ENCODE measurements at regions not wholly inside any gene's neighbourhood (a gene's known extent, or its start where the extent isn't known, plus 50 kb on each side); places are given as distances from the start of the nearest gene placed in this dataset.

- ATAC-seq (ENCODE audit: low FRiP score in 2 of 2): no peak
- no peak for DNase-seq
- no peak overlapping the region for H3K27ac ChIP-seq
- peaks cover 0 to 8% (median 0%) of the 10 kb centered on the region in 4 donors for H3K4me1 ChIP-seq
- no peak overlapping the region for H3K4me3 ChIP-seq
- WGBS, 2 donors: 64 to 73% methylated on average over 2 of the region's 2 CpGs
- H3K9me3 ChIP-seq: no peaks in the 10 kb centered on the region
- TF ChIP-seq, protein P1, sequence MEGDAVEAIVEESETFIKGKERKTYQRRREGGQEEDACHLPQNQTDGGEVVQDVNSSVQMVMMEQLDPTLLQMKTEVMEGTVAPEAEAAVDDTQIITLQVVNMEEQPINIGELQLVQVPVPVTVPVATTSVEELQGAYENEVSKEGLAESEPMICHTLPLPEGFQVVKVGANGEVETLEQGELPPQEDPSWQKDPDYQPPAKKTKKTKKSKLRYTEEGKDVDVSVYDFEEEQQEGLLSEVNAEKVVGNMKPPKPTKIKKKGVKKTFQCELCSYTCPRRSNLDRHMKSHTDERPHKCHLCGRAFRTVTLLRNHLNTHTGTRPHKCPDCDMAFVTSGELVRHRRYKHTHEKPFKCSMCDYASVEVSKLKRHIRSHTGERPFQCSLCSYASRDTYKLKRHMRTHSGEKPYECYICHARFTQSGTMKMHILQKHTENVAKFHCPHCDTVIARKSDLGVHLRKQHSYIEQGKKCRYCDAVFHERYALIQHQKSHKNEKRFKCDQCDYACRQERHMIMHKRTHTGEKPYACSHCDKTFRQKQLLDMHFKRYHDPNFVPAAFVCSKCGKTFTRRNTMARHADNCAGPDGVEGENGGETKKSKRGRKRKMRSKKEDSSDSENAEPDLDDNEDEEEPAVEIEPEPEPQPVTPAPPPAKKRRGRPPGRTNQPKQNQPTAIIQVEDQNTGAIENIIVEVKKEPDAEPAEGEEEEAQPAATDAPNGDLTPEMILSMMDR (IDR thresholded peaks at IDR 0.05): no peak
- TF ChIP-seq POLR2A (IDR thresholded peaks at IDR 0.05) (no peak), EP300 (IDR thresholded peaks at IDR 0.05) (no peak), POLR2AphosphoS5 (IDR thresholded peaks at IDR 0.05) (no peak)
- H3K27me3 ChIP-seq: no peaks in the 10 kb centered on the region
- no peaks in the 10 kb centered on the region for H3K36me3 ChIP-seq
Observed at GRCh38 chr18:26618135-26618534, 69.8 kb upstream of the KCTD1 start.

DNA sequence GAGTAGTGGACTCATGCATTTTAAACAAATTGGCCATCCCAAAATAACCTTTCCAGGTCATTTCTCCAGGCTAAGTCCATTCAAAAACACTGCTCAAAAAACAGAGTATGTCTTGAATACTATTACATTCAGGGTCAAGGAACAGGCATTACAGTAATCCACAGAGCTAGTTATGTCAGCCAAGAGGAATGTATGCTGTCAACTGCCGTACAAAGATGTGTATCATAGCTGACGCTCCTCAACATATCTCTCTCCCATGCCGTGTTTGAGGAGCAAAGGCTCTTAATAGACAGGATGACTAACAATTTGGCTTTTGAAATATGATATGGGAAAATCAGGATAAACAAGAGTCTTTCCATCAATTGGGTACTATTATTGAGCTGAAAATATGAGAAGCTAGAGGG is 68.8 kb upstream of the KCTD1 start:
- Histone ChIP-seq H3K36me3 (no peaks in the 10 kb centered on the region), H3K4me3 (no peak overlapping the region), H3K27me3 (no peaks in the 10 kb centered on the region), H3K9me3 (no peaks in the 10 kb centered on the region), H3K4me1 (peaks cover 0 to 8% (median 0%) of the 10 kb centered on the region in 4 donors), H3K27ac (no peak overlapping the region)
- ATAC-seq (ENCODE audit: low FRiP score in 2 of 2) (peak in 1 of 2 donors; percentile 34), DNase-seq (no peak)
- no peak for TF ChIP-seq EP300 (IDR thresholded peaks at IDR 0.05)
- TF ChIP-seq POLR2A (IDR thresholded peaks at IDR 0.05): no peak
- TF ChIP-seq, protein P1 (IDR thresholded peaks at IDR 0.05): no peak
- TF ChIP-seq POLR2AphosphoS5 (IDR thresholded peaks at IDR 0.05): no peak
- WGBS, 2 donors: 63 to 69% methylated on average over 3 of the region's 3 CpGs

- WGBS, 2 donors: 62 to 65% methylated on average over 3 of the region's 3 CpGs
- H3K27ac ChIP-seq: no peak overlapping the region
- no peaks in the 10 kb centered on the region for H3K4me1 ChIP-seq
- no peak for ATAC-seq (ENCODE audit: low FRiP score in 2 of 2)
- DNase-seq: no peak
- no peaks in the 10 kb centered on the region for H3K9me3 ChIP-seq
- no peaks in the 10 kb centered on the region for H3K36me3 ChIP-seq
- TF ChIP-seq EP300 (IDR thresholded peaks at IDR 0.05): no peak
- no peak for TF ChIP-seq POLR2A (IDR thresholded peaks at IDR 0.05)
- TF ChIP-seq, protein P1 (IDR thresholded peaks at IDR 0.05): no peak
- TF ChIP-seq POLR2AphosphoS5 (IDR thresholded peaks at IDR 0.05): no peak
- no peaks in the 10 kb centered on the region for H3K27me3 ChIP-seq
- no peak overlapping the region for H3K4me3 ChIP-seq
Observed at GRCh38 chr18:26614374-26614773, 66.0 kb upstream of the KCTD1 start.
